Activated naive CD8-positive, alpha-beta T cell treated with anti-CD3 and anti-CD28 coated beads for 36 hours (primary cell): ENCODE measurements at regions not wholly inside any gene's neighbourhood (a gene's known extent, or its start where the extent isn't known, plus 50 kb on each side); places are given as distances from the start of the nearest gene placed in this dataset.

Source experiments
- DNase-seq: peaks from one replicate; pipeline ENCODE4 v3.0.0; 2021
- H3K27ac Mint-ChIP-seq: one replicate; pipeline ENCODE4 v1.8.0; 2022; ENCODE audit warnings: mild to moderate bottlenecking, moderate library complexity, mixed read lengths
- H3K27me3 Mint-ChIP-seq: one replicate; pipeline ENCODE4 v1.8.0; 2022; ENCODE audit warnings: mild to moderate bottlenecking, mixed read lengths
- H3K36me3 Mint-ChIP-seq: one replicate; pipeline ENCODE4 v1.8.0; 2021; ENCODE audit warnings: mild to moderate bottlenecking, mixed read lengths
- H3K4me1 Mint-ChIP-seq: one replicate; pipeline ENCODE4 v1.8.0; 2021; ENCODE audit warnings: mixed read lengths
- H3K4me3 Mint-ChIP-seq: one replicate; pipeline ENCODE4 v1.8.0; 2022; ENCODE audit warnings: mild to moderate bottlenecking, moderate library complexity, mixed read lengths
- H3K9me3 Mint-ChIP-seq: one replicate; pipeline ENCODE4 v1.8.0; 2022; ENCODE audit warnings: mixed read lengths

GRCh38 chr5:86880344-86880743 is 262.6 kb downstream of the COX7C start:
- Mint-ChIP-seq H3K9me3 (no peaks in the 10 kb centered on the region), H3K4me3 (no peak overlapping the region), H3K4me1 (no peaks in the 10 kb centered on the region), H3K27me3 (peaks cover 8% of the 10 kb centered on the region), H3K36me3 (no peaks in the 10 kb centered on the region), H3K27ac (no peak overlapping the region)
- DNase-seq: no peak

GRCh38 chr5:86880785-86881492 is 263.2 kb downstream of the COX7C start:
- Mint-ChIP-seq H3K4me1 (no peaks in the 10 kb centered on the region), H3K36me3 (no peaks in the 10 kb centered on the region), H3K9me3 (no peaks in the 10 kb centered on the region), H3K27me3 (peaks cover 6% of the 10 kb centered on the region), H3K4me3 (no peak overlapping the region), H3K27ac (no peak overlapping the region)
- DNase-seq: peak; percentile 39

- no peak for DNase-seq
- Mint-ChIP-seq H3K27me3 (peaks cover 5% of the 10 kb centered on the region), H3K27ac (no peak overlapping the region), H3K4me3 (no peak overlapping the region), H3K36me3 (no peaks in the 10 kb centered on the region), H3K9me3 (no peaks in the 10 kb centered on the region), H3K4me1 (no peaks in the 10 kb centered on the region)
Measured at GRCh38 chr5:86881493-86882090, 263.9 kb downstream of the COX7C start.

GRCh38 chr5:86884608-86885007 is 266.9 kb downstream of the COX7C start:
- Mint-ChIP-seq H3K36me3 (no peaks in the 10 kb centered on the region), H3K27me3 (peaks cover 5% of the 10 kb centered on the region), H3K27ac (no peak overlapping the region), H3K4me1 (no peaks in the 10 kb centered on the region), H3K4me3 (no peak overlapping the region), H3K9me3 (no peaks in the 10 kb centered on the region)
- no peak for DNase-seq

GRCh38 chr5:86885011-86885410 is 267.3 kb downstream of the COX7C start:
- Mint-ChIP-seq H3K36me3 (no peaks in the 10 kb centered on the region), H3K4me1 (no peaks in the 10 kb centered on the region), H3K9me3 (no peaks in the 10 kb centered on the region), H3K27me3 (peaks cover 5% of the 10 kb centered on the region), H3K27ac (no peak overlapping the region), H3K4me3 (no peak overlapping the region)
- no peak for DNase-seq

- H3K36me3 Mint-ChIP-seq: no peaks in the 10 kb centered on the region
- no peak for DNase-seq
- H3K27me3 Mint-ChIP-seq: peaks cover 5% of the 10 kb centered on the region
- no peak overlapping the region for H3K27ac Mint-ChIP-seq
- H3K9me3 Mint-ChIP-seq: no peaks in the 10 kb centered on the region
- H3K4me3 Mint-ChIP-seq: no peak overlapping the region
- H3K4me1 Mint-ChIP-seq: no peaks in the 10 kb centered on the region
Measured at GRCh38 chr5:86885489-86886230, 267.9 kb downstream of the COX7C start.

GRCh38 chr5:86890375-86890774 is 272.6 kb downstream of the COX7C start:
- H3K9me3 Mint-ChIP-seq: no peaks in the 10 kb centered on the region

GRCh38 chr5:86894056-86894455 is 276.3 kb downstream of the COX7C start:
- no peak overlapping the region for H3K27ac Mint-ChIP-seq
- no peaks in the 10 kb centered on the region for H3K9me3 Mint-ChIP-seq
- no peak overlapping the region for H3K4me3 Mint-ChIP-seq
- no peaks in the 10 kb centered on the region for H3K4me1 Mint-ChIP-seq
- no peak for DNase-seq
- no peaks in the 10 kb centered on the region for H3K36me3 Mint-ChIP-seq
- H3K27me3 Mint-ChIP-seq: peaks cover 6% of the 10 kb centered on the region

More at GRCh38 chr5:86890375-86890774, 272.6 kb downstream of the COX7C start:
- H3K36me3 Mint-ChIP-seq: no peaks in the 10 kb centered on the region
- no peak overlapping the region for H3K27ac Mint-ChIP-seq
- H3K4me1 Mint-ChIP-seq: no peaks in the 10 kb centered on the region
- H3K4me3 Mint-ChIP-seq: no peak overlapping the region
- peaks cover 6% of the 10 kb centered on the region for H3K27me3 Mint-ChIP-seq
- no peak for DNase-seq

GRCh38 chr5:86896916-86897315 is 279.2 kb downstream of the COX7C start:
- H3K4me1 Mint-ChIP-seq: no peaks in the 10 kb centered on the region
- no peak overlapping the region for H3K27ac Mint-ChIP-seq
- no peaks in the 10 kb centered on the region for H3K9me3 Mint-ChIP-seq
- H3K4me3 Mint-ChIP-seq: no peak overlapping the region
- no peaks in the 10 kb centered on the region for H3K36me3 Mint-ChIP-seq
- H3K27me3 Mint-ChIP-seq: peaks cover 6% of the 10 kb centered on the region
- no peak for DNase-seq

- DNase-seq: no peak
- no peaks in the 10 kb centered on the region for H3K4me1 Mint-ChIP-seq
- peaks cover 13% of the 10 kb centered on the region for H3K27me3 Mint-ChIP-seq
- H3K27ac Mint-ChIP-seq: no peak overlapping the region
- H3K36me3 Mint-ChIP-seq: no peaks in the 10 kb centered on the region
- H3K4me3 Mint-ChIP-seq: no peak overlapping the region
- no peaks in the 10 kb centered on the region for H3K9me3 Mint-ChIP-seq
Measured at GRCh38 chr5:86909418-86910295, 291.9 kb downstream of the COX7C start.

- Mint-ChIP-seq H3K27me3 (no peaks in the 10 kb centered on the region), H3K36me3 (no peaks in the 10 kb centered on the region), H3K27ac (no peak overlapping the region), H3K4me3 (no peak overlapping the region), H3K9me3 (no peaks in the 10 kb centered on the region), H3K4me1 (peaks cover 10% of the 10 kb centered on the region)
- DNase-seq: no peak
Measured at GRCh38 chr5:86917117-86917579, 299.4 kb downstream of the COX7C start.

- no peak overlapping the region for H3K4me3 Mint-ChIP-seq
- no peak overlapping the region for H3K27ac Mint-ChIP-seq
Measured at GRCh38 chr5:86918246-86918645, 300.5 kb downstream of the COX7C start.

GRCh38 chr5:86926033-86926432 is 308.3 kb downstream of the COX7C start:
- Mint-ChIP-seq H3K36me3 (no peaks in the 10 kb centered on the region), H3K27ac (no peak overlapping the region), H3K4me1 (no peaks in the 10 kb centered on the region), H3K4me3 (no peak overlapping the region), H3K9me3 (no peaks in the 10 kb centered on the region), H3K27me3 (peaks cover 18% of the 10 kb centered on the region)
- no peak for DNase-seq

More at GRCh38 chr5:86918246-86918645, 300.5 kb downstream of the COX7C start:
- no peak for DNase-seq
- H3K4me1 Mint-ChIP-seq: peaks cover 10% of the 10 kb centered on the region
- no peaks in the 10 kb centered on the region for H3K9me3 Mint-ChIP-seq
- H3K27me3 Mint-ChIP-seq: no peaks in the 10 kb centered on the region
- H3K36me3 Mint-ChIP-seq: no peaks in the 10 kb centered on the region

GRCh38 chr5:86929123-86929766 is 311.5 kb downstream of the COX7C start:
- Mint-ChIP-seq H3K36me3 (no peaks in the 10 kb centered on the region), H3K27me3 (peaks cover 20% of the 10 kb centered on the region), H3K27ac (no peak overlapping the region), H3K4me3 (no peak overlapping the region), H3K9me3 (no peaks in the 10 kb centered on the region), H3K4me1 (no peaks in the 10 kb centered on the region)
- no peak for DNase-seq
